H1 (cell line): ENCODE measurements at regions not wholly inside any gene's neighbourhood (a gene's known extent, or its start where the extent isn't known, plus 50 kb on each side); places are given as distances from the start of the nearest gene placed in this dataset.
A peak's percentile ranks its signal among the peaks of the same experiment; 100 is the strongest.

Source experiments
- CTCF ChIA-PET: fragments of 300-600 bp; sonication (Branson Sonifier 250); formaldehyde crosslinking; loops from one replicate; lab custom pipeline; 2021; ENCODE audit not compliant: partially characterized antibody; lab: Charles Lee
- POLR2A ChIA-PET: fragments of 300-600 bp; sonication (Branson Sonifier 250); formaldehyde crosslinking; loops from one replicate; lab custom pipeline; 2021; ENCODE audit warnings: inconsistent platforms; ENCODE audit not compliant: partially characterized antibody; lab: Charles Lee
- DNase-seq, 2 experiments: peaks; one replicate each; pipeline versions ENCODE4 v3.0.0 to v3.0.0-alpha.2; 2010 to 2022; ENCODE audit warnings: low spot score in 2 of 2, low read depth in 1 of 2, mixed read lengths in 1 of 2
- FAIRE-seq: peaks from 2 replicates; lab custom pipeline; 2011; peaks lifted over from hg19 to GRCh38; lab: Jason Lieb, UNC
- H2AFZ ChIP-seq: 2 replicates; pipeline ENCODE4 v1.8.1; 2012; ENCODE audit warnings: low read length, inconsistent platforms
- H2AK5ac ChIP-seq: 2 replicates; pipeline ENCODE4 v1.6.1; 2013; ENCODE audit warnings: low read depth, low read length
- H2BK120ac ChIP-seq: replicated peaks from 2 replicates; pipeline ENCODE3; 2013; ENCODE audit warnings: low read depth, low read length, inconsistent platforms
- H2BK12ac ChIP-seq: 2 replicates; pipeline ENCODE4 v1.6.1; 2013; ENCODE audit warnings: low read depth, low read length
- H2BK15ac ChIP-seq: 2 replicates; pipeline ENCODE4 v1.6.1; 2013; ENCODE audit warnings: low read length
- H2BK20ac ChIP-seq: 2 replicates; pipeline ENCODE4 v1.6.1; 2013; ENCODE audit warnings: low read length
- H2BK5ac ChIP-seq: 2 replicates; pipeline ENCODE4 v1.6.1; 2013; ENCODE audit warnings: low read depth, low read length
- H3K14ac ChIP-seq: 2 replicates; pipeline ENCODE4 v1.6.1; 2013; ENCODE audit warnings: inconsistent platforms; ENCODE audit not compliant: insufficient read length
- H3K18ac ChIP-seq: 2 replicates; pipeline ENCODE4 v1.6.1; 2013; ENCODE audit warnings: low read length; ENCODE audit errors: extremely low read depth
- H3K23ac ChIP-seq: 2 replicates; pipeline ENCODE4 v1.6.1; 2013; ENCODE audit warnings: inconsistent platforms; ENCODE audit not compliant: insufficient read length
- H3K23me2 ChIP-seq: 2 replicates; pipeline ENCODE4 v1.6.1; 2013; ENCODE audit warnings: low read depth, low read length
- H3K27ac ChIP-seq: 2 replicates; pipeline ENCODE4 v1.6.1; 2011; ENCODE audit warnings: low read depth, low read length, inconsistent platforms
- H3K27me3 ChIP-seq, 4 experiments: replicated peaks in 1 of 4; 1 replicate in 1 of 4; 2 replicates in 3 of 4; pipeline versions ENCODE4 v1.6.1 to v1.8.1; 2011 to 2013; ENCODE audit warnings: low read length in 3 of 4, mild to moderate bottlenecking in 3 of 4, inconsistent platforms in 2 of 4, mixed read lengths in 2 of 4, moderate library complexity in 1 of 4; ENCODE audit not compliant: control insufficient read depth in 3 of 4, insufficient read depth in 3 of 4; ENCODE audit errors: extremely low read depth in 1 of 4
- H3K36me3 ChIP-seq, 4 experiments: 2 replicates each; pipeline versions ENCODE4 v1.6.1 to v1.8.1; 2011 to 2013; ENCODE audit warnings: mild to moderate bottlenecking in 4 of 4, low read length in 3 of 4, moderate library complexity in 2 of 4, control low read depth in 1 of 4, inconsistent platforms in 1 of 4; ENCODE audit not compliant: insufficient read depth in 4 of 4, control insufficient read depth in 2 of 4
- H3K4ac ChIP-seq: replicated peaks from 2 replicates; pipeline ENCODE3; 2013; ENCODE audit warnings: low read length, low read depth, mixed read lengths, inconsistent platforms; ENCODE audit not compliant: insufficient read length
- H3K4me1 ChIP-seq, 4 experiments: replicated peaks in 1 of 4; 1 replicate in 1 of 4; 2 replicates in 3 of 4; pipeline versions ENCODE4 v1.6.1 to v1.8.1; 2011 to 2013; ENCODE audit warnings: low read length in 3 of 4, inconsistent platforms in 2 of 4, mixed read lengths in 1 of 4; ENCODE audit not compliant: insufficient read depth in 4 of 4, control insufficient read depth in 3 of 4
- H3K4me2 ChIP-seq, 2 experiments: 2 replicates each; pipeline versions ENCODE4 v1.6.1 to v1.8.1; 2011 to 2013; ENCODE audit warnings: low read depth in 2 of 2, low read length in 2 of 2, control low read depth in 1 of 2, inconsistent platforms in 1 of 2, mild to moderate bottlenecking in 1 of 2; ENCODE audit not compliant: insufficient read depth in 1 of 2
- H3K4me3 ChIP-seq, 4 experiments: fragments of 200-600, 300-600 bp in 1 of 4; sonication (generic), shearing (Covaris generic), sonication (Bioruptor Twin) in 1 of 4; 2 replicates each; pipeline versions ENCODE4 v1.5.1 to v1.8.1; 2011 to 2016; ENCODE audit warnings: low read length in 4 of 4, low read depth in 3 of 4, control low read depth in 2 of 4, inconsistent platforms in 2 of 4, mild to moderate bottlenecking in 2 of 4, mixed read lengths in 1 of 4, moderate library complexity in 1 of 4; ENCODE audit not compliant: insufficient read depth in 2 of 4; ENCODE audit errors: extremely low read depth in 1 of 4
- H3K56ac ChIP-seq: replicated peaks from 2 replicates; pipeline ENCODE3; 2013; ENCODE audit warnings: low read depth, mild to moderate bottlenecking, mixed read lengths, low read length, inconsistent platforms; ENCODE audit not compliant: insufficient read length
- H3K79me1 ChIP-seq: 2 replicates; pipeline ENCODE4 v1.6.1; 2013; ENCODE audit warnings: low read depth, low read length, control low read depth
- H3K79me2 ChIP-seq, 2 experiments: 2 replicates each; pipeline versions ENCODE4 v1.6.1 to v1.8.1; 2012 to 2013; ENCODE audit warnings: low read length in 2 of 2, mild to moderate bottlenecking in 2 of 2, inconsistent platforms in 1 of 2; ENCODE audit not compliant: insufficient read depth in 2 of 2, control insufficient read depth in 1 of 2
- H3K9ac ChIP-seq, 4 experiments: replicated peaks in 1 of 4; 1 replicate in 1 of 4; 2 replicates in 3 of 4; pipeline versions ENCODE4 v1.6.1 to v1.8.1; 2011 to 2013; ENCODE audit warnings: low read depth in 3 of 4, low read length in 3 of 4, control low read depth in 2 of 4, mild to moderate bottlenecking in 2 of 4, moderate library complexity in 2 of 4, inconsistent platforms in 1 of 4; ENCODE audit errors: extremely low read depth in 1 of 4
- H3K9me3 ChIP-seq, 2 experiments: 2 replicates each; pipeline versions ENCODE4 v1.6.1 to v1.8.1; 2012 to 2013; ENCODE audit warnings: mild to moderate bottlenecking in 2 of 2, moderate library complexity in 2 of 2, control low read depth in 1 of 2, inconsistent platforms in 1 of 2, low read depth in 1 of 2, low read length in 1 of 2, mixed read lengths in 1 of 2; ENCODE audit not compliant: insufficient read depth in 2 of 2
- H4K20me1 ChIP-seq, 2 experiments: replicated peaks in 1 of 2; 2 replicates each; pipeline versions ENCODE3 to v1.8.1; 2011 to 2013; ENCODE audit warnings: inconsistent platforms in 2 of 2, low read length in 2 of 2, mild to moderate bottlenecking in 1 of 2; ENCODE audit not compliant: insufficient read depth in 2 of 2, control insufficient read depth in 1 of 2
- H4K5ac ChIP-seq: 2 replicates; pipeline ENCODE4 v1.6.1; 2013; ENCODE audit warnings: low read length, low read depth, mixed read lengths, inconsistent platforms; ENCODE audit not compliant: insufficient read length
- H4K8ac ChIP-seq: 2 replicates; pipeline ENCODE4 v1.8.0; 2013; ENCODE audit warnings: mild to moderate bottlenecking, moderate library complexity, low read length, inconsistent platforms; ENCODE audit not compliant: insufficient read depth; ENCODE audit errors: extremely low read depth
- H4K91ac ChIP-seq: replicated peaks from 2 replicates; pipeline ENCODE3; 2013; ENCODE audit warnings: low read length, mixed read lengths, inconsistent platforms; ENCODE audit not compliant: insufficient read length
- ASH2L ChIP-seq: fragments of 200-600, 300-600 bp; sonication (generic); IDR thresholded peaks from one replicate; pipeline ENCODE4 v1.7.1; 2017; ENCODE audit warnings: low read length
- BACH1 ChIP-seq: IDR thresholded peaks from 2 replicates; pipeline ENCODE4 v1.6.1; 2012; ENCODE audit warnings: low read length, improper control_type of control experiment
- CBX8 ChIP-seq: fragments of 300-800, 300-1000 bp; sonication (generic); IDR thresholded peaks from 2 replicates; pipeline ENCODE4 v1.7.1; 2016; ENCODE audit warnings: low read depth, low read length, borderline replicate concordance
- EGR1 ChIP-seq: IDR thresholded peaks from 2 replicates; pipeline ENCODE4 v1.6.1; 2011; ENCODE audit warnings: low read depth, low read length, borderline replicate concordance
- HDAC2 ChIP-seq, 2 experiments: fragments of 300-600 bp in 1 of 2; sonication (generic) in 1 of 2; IDR thresholded peaks; 2 replicates each; pipeline ENCODE4 v1.6.1; 2011 to 2012; ENCODE audit warnings: low read depth in 2 of 2, low read length in 2 of 2, mild to moderate bottlenecking in 2 of 2, moderate library complexity in 2 of 2, borderline replicate concordance in 1 of 2, inconsistent platforms in 1 of 2
- SIRT6 ChIP-seq: IDR thresholded peaks from one replicate; pipeline ENCODE4 v1.7.1; 2012; ENCODE audit warnings: low read length, inconsistent platforms
- SP1 ChIP-seq: IDR thresholded peaks from 2 replicates; pipeline ENCODE4 v1.6.1; 2011; ENCODE audit warnings: low read depth, low read length
- TBP ChIP-seq: IDR thresholded peaks from 2 replicates; pipeline ENCODE4 v1.6.1; 2011; ENCODE audit warnings: low read depth, low read length, improper control_type of control experiment
- TEAD4 ChIP-seq: IDR thresholded peaks from 2 replicates; pipeline ENCODE4 v1.6.1; 2012; ENCODE audit warnings: low read depth, low read length, inconsistent platforms, mixed read lengths
- YY1 ChIP-seq: IDR thresholded peaks from 2 replicates; pipeline ENCODE4 v1.6.1; 2011; ENCODE audit warnings: low read depth, mild to moderate bottlenecking, low read length
- ZNF274 ChIP-seq: IDR thresholded peaks from 2 replicates; pipeline ENCODE4 v1.7.0; 2012; ENCODE audit warnings: low read length, borderline replicate concordance; ENCODE audit errors: extremely low read depth
- WGBS, 2 experiments: shearing (Covaris generic) in 1 of 2; methylation state at CpG; one replicate each; pipeline versions ENCODE4 v1.1.6 to v1.1.7; 2013 to 2015; ENCODE audit warnings: low lambda C conversion rate in 2 of 2, mixed read lengths in 2 of 2, inconsistent platforms in 1 of 2, low coverage in 1 of 2, missing lambda C conversion rate in 1 of 2; ENCODE audit not compliant: insufficient replicate concordance in 2 of 2, insufficient coverage in 1 of 2, insufficient read length in 1 of 2; ENCODE audit errors: extremely low coverage in 1 of 2, missing lambda C conversion rate in 1 of 2; 5-methylcytosine and 5-hydroxymethylcytosine counted together

GRCh38 chr2:43050866-43051265 is 175.5 kb downstream of the ZFP36L2 start:
- Histone ChIP-seq H2BK12ac (no peak overlapping the region), H3K23me2 (no peaks in the 10 kb centered on the region), H4K20me1 (no peaks in the 10 kb centered on the region), H4K5ac (no peak overlapping the region), H4K91ac (no peak overlapping the region), H3K4ac (no peak overlapping the region), H3K79me1 (no peaks in the 10 kb centered on the region), H3K56ac (no peak overlapping the region), H2BK5ac (no peak overlapping the region), H3K27ac (no peak overlapping the region), H3K79me2 (no peaks in the 10 kb centered on the region), H3K9me3 (no peaks in the 10 kb centered on the region), H3K4me2 (no peak overlapping the region; a peak in 1 of 4 replicates), H4K8ac (no peak overlapping the region), H2BK15ac (no peak overlapping the region; the same call in 1 of the 2 replicates), H2AFZ (no peak overlapping the region), H3K9ac (no peak overlapping the region), H2BK120ac (no peak overlapping the region), H3K27me3 (no peaks in the 10 kb centered on the region; a peak in 2 of 7 replicates), H3K14ac (no peak overlapping the region), H3K4me1 (peaks cover 0 to 3% (median 0%) of the 10 kb centered on the region in 4 experiments; a peak in 2 of 7 replicates), H2BK20ac (no peak overlapping the region), H3K36me3 (no peaks in the 10 kb centered on the region), H3K4me3 (no peak overlapping the region), H3K18ac (peak overlapping the region; percentile 14; the same call in 1 of the 2 replicates), H3K23ac (no peak overlapping the region), H2AK5ac (no peak overlapping the region; the same call in 1 of the 2 replicates)
- CTCF ChIA-PET, result interaction anchor here (0.9 to 1.9 kb wide), 5 partner anchors 9 to 193 kb away, joined by 3 to 7 read pairs (median 3); no protein-coding TSS in a partner anchor
- no peak for DNase-seq
- FAIRE-seq, result no peak
- POLR2A ChIA-PET, result interaction anchor here (0.7 kb wide), 1 partner anchor 167 kb away, joined by 3 read pairs; no protein-coding TSS in a partner anchor
- 90% methylated on average over 5 of the region's 5 CpGs; no CpG with 5 or more reads in 1 of the 2 experiments for WGBS, 2 experiments
- TF ChIP-seq ZNF274 (no peak), BACH1 (no peak), CBX8 (no peak), EGR1 (no peak), ASH2L (no peak), TBP (no peak), SP1 (no peak), SIRT6 (no peak), YY1 (no peak), TEAD4 (no peak), HDAC2 (IDR thresholded peaks at IDR 0.05; ENCODE audit: borderline replicate concordance in 1 of 2, low read depth in 2 of 2, low read length in 2 of 2) (no peak)
